Fibroblast of peridontal ligament (primary cell): ENCODE measurements at regions not wholly inside any gene's neighbourhood (a gene's known extent, or its start where the extent isn't known, plus 50 kb on each side); places are given as distances from the start of the nearest gene placed in this dataset.

Source experiments
- DNase-seq: peaks from one replicate; pipeline ENCODE4 v3.0.0-alpha.2; 2010; ENCODE audit errors: extremely low read depth

DNA sequence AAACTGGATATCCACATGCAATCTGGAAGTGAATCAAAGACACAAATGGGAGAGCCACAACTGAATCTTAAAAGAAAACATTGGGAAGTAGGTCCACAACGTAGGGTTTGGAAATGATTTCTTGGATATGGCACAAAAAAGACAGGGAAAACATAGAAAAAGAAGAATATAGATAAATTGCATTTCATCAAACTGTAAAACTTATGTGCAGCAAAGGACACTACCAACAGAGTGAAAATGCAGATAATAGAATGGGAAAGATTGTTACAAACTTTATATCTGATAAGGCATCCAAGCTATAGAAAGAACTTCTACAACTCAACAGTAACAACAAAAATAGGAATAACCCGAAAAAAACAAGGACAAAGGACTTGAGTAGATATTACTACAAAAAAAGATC is 89.6 kb downstream of the ZNF280B start:
- DNase-seq = no peak

DNA sequence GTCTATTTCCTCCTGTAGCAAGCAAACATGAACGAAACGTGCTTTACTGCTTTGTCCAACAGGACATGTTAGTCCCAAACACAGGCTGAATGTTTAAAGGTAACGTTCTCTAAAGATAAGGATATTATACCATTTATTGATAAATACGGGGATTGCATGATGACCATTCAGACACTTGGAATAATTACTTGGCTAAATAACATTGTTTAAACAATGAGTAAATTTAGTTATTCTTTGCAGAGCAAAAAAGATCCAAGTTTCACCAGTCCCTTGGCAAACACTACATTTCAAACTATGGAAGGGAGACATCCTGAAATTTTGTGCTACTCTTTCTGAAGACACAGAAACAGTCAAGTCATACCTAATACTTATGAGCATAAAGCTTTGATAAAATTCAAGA is 88.0 kb downstream of the ZNF280B start:
- no peak for DNase-seq

DNA sequence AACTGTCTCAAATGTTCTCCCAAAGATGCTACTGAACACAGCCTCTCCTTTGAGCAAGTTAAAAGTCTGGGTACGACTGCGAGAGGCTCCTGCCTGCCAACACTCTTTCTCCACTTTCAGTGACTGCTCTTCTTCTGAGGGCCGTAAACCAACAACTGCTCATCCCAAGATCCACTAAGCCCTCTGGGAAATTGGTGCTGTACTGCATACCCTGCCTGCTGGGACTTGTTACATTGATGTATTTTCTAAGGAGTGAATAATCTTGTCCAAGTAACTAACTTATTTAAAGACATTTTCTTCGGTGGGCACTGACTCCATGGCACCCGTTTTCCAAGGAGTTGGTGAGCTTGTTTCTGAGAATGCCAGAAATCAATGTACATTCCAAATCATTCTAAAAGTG is 87.2 kb downstream of the ZNF280B start:
- DNase-seq = no peak

DNA sequence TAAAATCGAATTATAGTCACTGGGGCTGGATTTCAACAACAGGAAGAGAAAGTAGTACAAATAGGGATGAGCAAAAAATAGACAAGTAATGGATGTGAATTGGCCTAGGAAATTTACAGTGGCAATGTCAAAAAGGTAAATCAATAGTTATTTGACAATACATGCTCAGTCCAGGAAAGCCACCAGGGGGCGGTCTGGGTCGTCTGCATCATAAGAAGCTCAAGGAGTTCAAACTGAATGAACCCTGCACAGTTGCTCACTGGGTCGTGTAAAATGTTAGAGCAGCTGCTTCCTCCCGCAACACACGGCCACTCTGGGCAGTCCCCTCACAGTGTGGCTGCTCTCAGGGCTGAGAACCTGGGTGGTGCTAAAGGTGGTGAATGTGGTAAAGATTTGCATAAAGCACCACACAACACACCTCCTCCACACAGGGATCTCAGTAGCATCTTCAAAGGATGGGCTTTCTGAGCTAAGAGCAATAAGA is 85.9 kb downstream of the ZNF280B start:
- DNase-seq = peak; percentile 54

DNA sequence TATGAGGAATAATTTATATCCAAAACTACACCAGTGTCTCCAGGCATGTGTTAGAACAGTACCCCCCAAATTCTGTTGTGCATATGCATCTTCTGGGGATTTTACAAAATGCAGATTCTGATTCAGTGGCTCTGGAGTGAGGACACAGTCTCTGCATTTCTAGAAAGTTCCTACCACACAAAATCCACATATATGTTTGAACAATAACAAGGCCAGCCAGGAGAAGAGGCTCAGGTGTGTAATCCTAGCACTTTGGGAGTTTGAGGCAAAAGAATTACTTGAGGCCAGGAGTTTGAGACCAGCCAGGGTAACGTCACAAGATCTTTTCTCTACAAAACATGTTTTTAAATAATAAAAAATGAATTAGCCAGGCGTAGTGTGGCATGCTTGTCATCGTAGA is 84.9 kb downstream of the ZNF280B start:
- no peak for DNase-seq

DNA sequence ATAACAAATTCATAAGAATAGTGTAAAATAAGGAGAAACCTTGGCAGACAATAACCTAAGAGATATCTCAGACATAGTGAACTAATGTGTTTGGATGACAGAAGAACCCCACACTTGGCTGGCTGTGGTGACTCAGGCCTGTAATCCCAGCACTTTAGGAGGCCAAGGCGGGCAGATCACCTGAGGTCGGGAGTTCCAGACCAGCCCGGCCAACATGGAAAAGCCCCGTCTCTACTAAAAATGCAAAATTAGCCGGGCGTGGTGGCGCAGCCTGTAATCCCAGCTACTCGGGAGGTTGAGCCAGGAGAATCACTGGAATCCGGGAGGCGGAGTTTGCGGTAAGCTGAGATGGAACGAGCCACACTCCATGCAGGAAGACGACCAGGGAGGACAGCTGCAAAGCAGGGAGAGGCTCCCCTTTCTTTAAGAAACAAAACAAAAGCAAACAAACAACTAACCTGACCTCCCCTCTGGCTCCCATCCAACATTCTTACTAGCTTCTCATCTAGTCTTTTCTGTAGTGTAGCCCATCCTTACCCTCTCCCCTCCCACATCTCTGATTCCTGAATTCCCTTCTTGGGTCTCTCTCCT is 84.2 kb downstream of the ZNF280B start:
- DNase-seq = no peak

DNA sequence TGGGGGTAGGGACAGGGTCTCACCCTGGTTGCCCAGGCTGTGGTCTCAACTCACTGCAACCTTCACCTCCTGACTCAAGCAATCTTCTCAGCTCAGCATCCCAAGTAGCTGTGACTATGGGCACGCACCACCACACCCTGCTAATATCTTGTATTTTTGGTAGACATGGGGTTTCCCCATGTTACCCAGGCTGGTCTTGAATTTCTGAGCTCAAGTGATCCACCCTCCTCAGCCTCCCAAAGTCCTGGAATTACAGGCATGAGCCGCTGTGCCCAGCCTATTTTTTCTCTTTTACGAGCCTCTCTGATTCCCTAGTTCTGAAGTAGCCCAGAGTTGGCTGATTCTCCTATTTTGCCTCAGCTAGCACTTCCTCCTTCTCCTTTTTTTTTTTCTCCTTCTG is 83.6 kb downstream of the ZNF280B start:
- no peak for DNase-seq

DNA sequence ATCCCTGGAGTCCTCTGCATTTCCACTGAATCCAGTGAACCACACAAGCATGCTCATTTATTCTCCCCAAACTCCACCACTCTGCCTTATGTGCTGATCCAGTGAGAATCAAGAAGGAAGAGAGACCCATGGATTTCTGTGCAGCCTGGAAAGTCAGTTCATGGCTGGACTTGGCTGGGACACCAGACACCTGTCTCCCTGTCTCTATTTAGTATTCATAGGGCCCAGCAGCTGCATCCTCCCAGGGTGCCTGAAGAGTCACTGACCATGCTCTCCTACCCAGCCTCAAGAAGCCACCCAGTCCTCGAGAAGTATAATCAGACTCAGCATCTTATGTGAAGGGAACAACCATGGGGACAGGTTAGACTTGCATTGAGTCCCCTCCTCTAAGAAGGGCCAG is 83.2 kb downstream of the ZNF280B start:
- no peak for DNase-seq

DNA sequence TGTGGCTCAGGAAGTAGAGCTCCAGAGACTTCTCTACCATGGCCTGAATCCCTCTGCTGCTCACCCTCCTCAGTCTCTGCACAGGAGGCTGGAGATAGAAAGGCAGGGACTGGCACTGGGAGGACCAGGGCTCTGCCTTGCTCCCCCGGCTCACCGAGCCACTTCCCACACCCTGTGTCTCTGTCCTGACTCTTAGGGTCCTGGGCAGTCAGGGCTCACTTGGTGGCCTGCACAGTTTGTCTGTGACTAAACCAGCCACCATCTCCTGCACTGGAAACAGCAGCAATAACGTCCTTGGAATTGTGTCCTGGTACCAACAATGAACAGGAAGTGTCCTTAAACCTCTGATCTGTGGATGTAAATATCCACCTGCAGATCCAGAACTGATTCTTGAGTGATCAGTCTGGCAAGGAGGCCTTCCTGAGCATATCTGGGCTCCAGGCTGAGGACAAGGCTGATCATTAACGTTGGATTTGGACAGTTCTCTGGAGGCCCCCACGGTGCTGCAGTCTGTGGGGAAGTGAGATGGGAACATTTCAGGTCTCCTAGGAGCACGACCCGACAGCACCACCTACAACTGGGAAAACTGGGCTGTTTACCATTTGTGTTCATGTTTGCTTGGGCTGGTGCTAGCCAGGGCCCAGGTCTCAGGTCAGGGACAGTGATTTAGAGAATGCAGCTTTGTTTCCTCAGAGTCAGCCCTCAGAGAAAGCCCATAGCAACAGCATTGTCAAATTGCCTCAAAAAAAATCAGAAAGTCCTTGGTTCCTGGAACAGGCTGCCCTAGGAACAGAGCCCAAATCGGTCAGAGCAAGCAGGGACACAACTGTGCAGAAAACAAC is 82.5 kb downstream of the ZNF280B start:
- no peak for DNase-seq

DNA sequence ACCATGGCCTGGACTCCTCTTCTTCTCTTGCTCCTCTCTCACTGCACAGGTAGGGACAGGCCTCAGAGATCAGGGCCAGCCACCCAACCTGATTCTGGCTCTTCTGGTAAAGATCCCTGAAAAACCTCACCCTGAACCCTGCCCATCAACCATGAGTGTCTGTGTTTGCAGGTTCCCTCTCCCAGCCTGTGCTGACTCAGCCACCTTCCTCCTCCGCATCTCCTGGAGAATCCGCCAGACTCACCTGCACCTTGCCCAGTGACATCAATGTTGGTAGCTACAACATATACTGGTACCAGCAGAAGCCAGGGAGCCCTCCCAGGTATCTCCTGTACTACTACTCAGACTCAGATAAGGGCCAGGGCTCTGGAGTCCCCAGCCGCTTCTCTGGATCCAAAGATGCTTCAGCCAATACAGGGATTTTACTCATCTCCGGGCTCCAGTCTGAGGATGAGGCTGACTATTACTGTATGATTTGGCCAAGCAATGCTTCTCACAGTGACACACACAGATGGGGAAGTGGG is 80.9 kb downstream of the ZNF280B start:
- no peak for DNase-seq

DNA sequence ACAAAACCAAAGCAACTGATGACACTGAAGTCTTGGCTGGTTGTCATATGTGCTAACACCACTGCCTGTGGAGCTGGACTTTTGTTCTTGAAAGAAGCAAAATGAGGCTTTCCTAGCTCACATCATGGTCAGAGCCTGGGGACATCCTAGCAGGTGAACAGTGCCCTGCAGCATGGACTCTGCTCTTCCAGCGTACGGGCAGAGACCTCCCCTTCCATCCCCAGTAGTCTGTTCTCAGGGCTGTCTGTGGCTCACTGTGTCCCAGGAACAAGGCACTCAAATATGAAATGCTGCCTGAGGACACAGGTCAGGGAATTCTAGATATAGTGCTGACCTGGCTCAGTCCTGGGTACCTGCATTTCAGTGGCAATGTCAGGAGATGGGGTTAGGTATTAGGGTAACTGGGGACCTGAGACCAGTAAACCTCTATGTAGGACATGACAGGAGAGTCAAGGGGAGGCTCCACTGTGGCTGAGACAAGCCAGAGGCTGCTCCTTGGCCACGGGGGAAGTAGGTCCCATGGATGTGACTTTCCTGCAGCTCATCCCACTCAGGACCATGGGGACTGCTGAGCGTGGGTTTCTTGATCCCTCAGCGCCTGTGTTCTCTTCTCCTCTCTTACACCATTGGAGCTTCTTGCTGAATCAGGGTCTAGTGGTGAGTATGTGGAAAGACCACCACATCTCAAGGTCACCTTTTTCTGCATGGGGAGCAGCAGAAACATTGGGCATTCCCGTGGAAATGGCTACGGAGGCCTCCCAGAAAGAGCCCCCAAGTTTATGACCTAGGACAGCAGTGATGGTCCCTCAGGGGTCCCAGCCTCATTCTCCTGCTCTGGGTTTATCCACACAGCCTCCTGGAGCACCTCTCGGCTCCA is 80.1 kb downstream of the ZNF280B start:
- DNase-seq = no peak

DNA sequence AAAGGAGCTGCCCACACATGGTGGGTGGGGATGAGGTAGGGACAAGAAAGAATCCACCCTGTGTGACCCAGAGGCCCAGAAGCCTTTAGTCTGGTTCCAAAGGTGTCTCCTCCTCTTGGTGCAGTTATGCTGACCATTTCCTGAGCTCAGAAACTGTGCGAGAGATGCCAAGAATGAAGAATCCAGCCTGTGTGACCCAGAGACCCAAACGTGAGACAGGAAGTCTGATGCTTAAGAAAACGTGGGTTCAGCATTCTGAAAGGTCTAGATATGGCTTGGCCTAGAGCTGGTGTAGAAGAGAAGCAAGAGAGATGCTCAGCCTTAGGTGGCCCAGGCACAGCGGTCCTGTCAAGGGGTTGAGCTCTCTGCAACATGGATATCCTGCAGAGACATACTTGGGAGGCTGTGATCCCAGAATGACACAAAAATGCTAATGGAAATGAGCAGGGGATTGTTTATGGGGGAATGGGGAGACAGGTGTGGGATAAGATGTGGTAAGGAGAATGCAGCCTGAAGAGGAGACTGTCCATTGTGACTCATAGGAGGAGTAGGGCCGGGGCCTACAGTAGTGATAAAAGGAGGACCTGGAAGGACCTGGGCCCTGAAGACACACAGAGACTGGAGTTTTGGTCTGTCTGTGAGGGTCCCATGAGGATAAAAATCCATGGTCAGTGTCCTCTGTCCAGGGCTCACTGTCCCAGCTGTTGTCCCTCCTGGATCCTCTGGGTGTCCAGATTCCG is 79.0 kb downstream of the ZNF280B start:
- DNase-seq = no peak

DNA sequence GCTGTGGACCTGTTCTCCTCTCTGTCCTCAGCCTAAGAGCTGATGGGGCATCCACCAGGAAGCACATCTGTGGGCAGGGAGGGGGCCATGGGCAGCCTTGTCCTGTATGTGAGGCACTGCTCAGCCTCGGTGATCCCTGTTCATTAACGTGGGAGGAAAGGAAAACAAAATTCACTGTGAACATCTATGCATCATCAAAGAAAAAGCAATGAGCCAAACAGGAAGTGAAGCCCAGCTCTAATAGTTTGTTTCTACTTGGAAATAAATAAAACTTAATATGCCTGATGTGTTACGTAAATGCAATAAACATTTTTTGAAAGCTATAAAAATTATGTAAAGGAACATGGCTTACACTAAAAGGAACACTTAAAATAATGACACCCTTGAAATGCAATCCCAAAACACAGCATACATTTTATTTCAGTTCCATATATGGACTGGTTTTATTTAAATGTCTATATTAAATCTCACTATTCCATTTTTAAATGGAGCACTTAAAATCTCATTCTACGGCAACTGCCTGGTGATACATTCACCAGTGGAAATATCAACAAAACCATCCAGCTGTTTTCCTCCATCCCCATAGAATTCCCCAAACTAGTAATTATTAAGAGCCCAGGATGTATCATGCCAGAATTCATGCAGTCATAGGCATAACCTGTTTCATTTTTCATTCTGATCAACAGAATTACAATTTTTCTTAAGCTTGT is 78.3 kb downstream of the ZNF280B start:
- no peak for DNase-seq

DNA sequence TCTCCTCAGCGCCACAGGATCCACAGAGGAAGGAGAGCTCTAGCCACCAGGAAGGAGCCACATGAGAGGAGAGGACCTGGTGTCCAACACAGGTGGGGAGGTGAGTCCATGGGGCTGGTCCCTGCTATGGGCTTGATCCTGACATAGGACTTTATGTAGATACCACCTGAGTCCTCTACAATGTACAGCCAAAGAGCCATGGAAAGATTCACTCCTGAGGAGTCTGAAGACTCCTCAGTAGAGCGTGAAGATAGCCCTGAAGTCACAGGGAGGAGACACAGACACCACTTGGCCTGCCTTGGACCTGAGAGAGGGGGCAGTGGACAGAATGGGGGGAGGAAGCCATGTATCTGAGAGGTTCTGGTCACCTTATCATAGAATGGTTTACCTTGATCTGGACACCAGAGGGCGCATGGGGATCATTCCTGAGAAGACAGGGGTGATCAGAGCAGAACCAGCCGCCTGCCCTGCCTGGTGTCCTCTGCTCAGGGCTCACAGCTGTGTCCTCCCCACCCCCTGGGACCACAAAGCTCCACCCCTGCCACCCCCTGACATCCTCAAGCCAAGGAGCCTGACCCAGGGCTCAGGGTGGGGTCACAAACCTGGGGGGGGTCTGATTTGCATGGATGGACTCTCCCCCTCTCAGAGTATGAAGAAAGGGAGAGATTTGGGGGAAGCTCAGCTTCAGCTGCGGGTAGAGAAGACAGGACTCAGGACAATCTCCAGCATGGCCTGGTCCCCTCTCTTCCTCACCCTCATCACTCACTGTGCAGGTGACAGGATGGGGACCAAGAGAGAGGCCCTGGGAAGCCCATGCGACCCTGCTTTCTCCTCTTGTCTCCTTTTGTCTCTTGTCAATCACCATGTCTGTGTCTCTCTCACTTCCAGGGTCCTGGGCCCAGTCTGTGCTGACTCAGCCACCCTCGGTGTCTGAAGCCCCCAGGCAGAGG is 77.0 kb downstream of the ZNF280B start:
- peak; percentile 46 for DNase-seq

DNA sequence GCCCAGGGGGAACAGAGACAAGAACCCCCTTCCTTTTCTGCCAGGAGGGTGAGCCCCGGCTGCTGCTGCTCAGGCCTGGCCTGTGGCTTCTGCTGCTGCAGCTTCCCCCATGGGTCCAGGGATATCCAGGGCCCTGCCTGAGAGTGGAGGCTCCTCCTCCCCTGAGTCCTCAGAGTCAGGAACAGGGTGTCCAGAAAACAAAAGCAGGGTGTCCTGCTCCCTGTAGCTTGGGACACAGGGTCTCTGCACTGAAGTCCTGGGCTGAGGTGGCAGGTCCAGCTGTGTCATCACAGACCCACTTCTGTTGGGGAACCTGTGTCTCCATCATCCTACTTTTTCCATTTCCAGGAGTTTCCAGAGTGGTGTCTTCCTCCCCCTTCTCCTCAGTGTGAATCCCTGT is 76.1 kb downstream of the ZNF280B start:
- DNase-seq = no peak

DNA sequence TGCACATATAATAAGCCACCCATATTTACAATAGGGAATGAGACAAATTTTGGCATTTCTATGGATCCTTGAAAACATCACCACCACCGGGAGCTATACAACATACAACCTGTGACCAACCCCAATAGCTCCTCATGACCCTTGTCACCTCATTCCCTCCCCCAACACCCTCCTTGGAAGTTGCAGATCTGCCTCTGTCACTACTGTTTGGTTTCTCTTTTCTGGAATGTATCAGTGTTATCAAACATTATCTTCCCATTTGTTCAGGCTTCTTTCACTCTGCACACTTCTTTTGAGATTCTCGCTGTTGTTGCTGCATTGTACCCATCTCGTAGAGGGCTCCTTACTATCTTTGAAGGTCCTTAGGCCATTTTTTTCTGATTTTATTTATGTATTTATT is 75.6 kb downstream of the ZNF280B start:
- no peak for DNase-seq

DNA sequence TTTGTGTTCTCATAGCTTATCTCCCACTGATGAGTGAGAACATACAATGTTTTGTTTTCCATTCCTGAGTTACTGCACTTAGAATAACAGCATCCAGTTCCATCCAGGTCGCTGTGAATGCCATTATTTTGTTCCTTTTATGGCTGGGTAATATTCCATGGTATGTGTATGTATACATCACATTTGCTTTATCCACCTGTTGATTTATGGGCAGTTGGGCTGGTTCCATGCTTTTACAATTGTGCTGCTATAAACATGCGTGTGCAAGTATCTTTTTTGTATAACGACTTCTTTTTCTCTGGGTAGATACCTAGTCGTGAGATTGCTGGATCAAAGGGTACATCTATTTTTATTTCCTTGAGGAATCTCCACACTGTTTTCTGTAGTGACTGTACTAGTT is 74.8 kb downstream of the ZNF280B start:
- no peak for DNase-seq
